Endothelial cell of umbilical vein (primary cell): ENCODE measurements at regions not wholly inside any gene's neighbourhood (a gene's known extent, or its start where the extent isn't known, plus 50 kb on each side); places are given as distances from the start of the nearest gene placed in this dataset.

Source experiments
- BruUV-seq: library from RNA; stranded (reverse); fragments of 400-500 nt; replicated peaks from 2 replicates; lab custom pipeline; 2021; lab: Mats Ljungman, UMichigan
- CTCF ChIA-PET: fragments of 300-600, 350-600 bp; sonication (Branson Sonifier 250); formaldehyde crosslinking; loops from one replicate; lab custom pipeline; 2021; ENCODE audit warnings: antibody characterized with exemption, inconsistent platforms; lab: Charles Lee
- POLR2A ChIA-PET: fragments of 300-600, 350-600 bp; sonication (Branson Sonifier 250); formaldehyde crosslinking; loops from one replicate; lab custom pipeline; 2021; ENCODE audit warnings: antibody characterized with exemption, inconsistent platforms; lab: Charles Lee
- DNase-seq: peaks from one replicate; pipeline ENCODE4 v3.0.0-alpha.2; 2011; ENCODE audit warnings: low read depth, low spot score
- FAIRE-seq: peaks from 2 replicates; lab custom pipeline; 2011; peaks lifted over from hg19 to GRCh38; lab: Jason Lieb, UNC
- H2AFZ ChIP-seq: 2 replicates; pipeline ENCODE4 v1.6.0; 2012; ENCODE audit warnings: low read depth, low read length, control low read depth, inconsistent platforms
- H3K27ac ChIP-seq: 2 replicates; pipeline ENCODE4 v1.5.1; 2011; ENCODE audit warnings: low read depth, mild to moderate bottlenecking, control low read depth, low read length, moderate library complexity; ENCODE audit not compliant: insufficient read depth
- H3K27me3 ChIP-seq, 2 experiments: 2 replicates each; pipeline versions ENCODE4 v1.6.0 to v1.6.1; 2011; ENCODE audit warnings: low read length in 2 of 2, mixed read lengths in 1 of 2; ENCODE audit not compliant: control insufficient read depth in 2 of 2, insufficient read depth in 2 of 2
- H3K36me3 ChIP-seq, 2 experiments: 2 replicates in 1 of 2; 3 replicates in 1 of 2; pipeline ENCODE4 v1.5.1; 2011; ENCODE audit warnings: low read length in 2 of 2, mild to moderate bottlenecking in 1 of 2, moderate library complexity in 1 of 2; ENCODE audit not compliant: control insufficient read depth in 2 of 2, insufficient read depth in 2 of 2; ENCODE audit errors: extremely low read depth in 1 of 2
- H3K4me1 ChIP-seq: 3 replicates; pipeline ENCODE4 v1.5.1; 2011; ENCODE audit warnings: mild to moderate bottlenecking, low read length; ENCODE audit not compliant: control insufficient read depth, insufficient read depth; ENCODE audit errors: extremely low read depth
- H3K4me2 ChIP-seq: 2 replicates; pipeline ENCODE4 v1.6.1; 2011; ENCODE audit warnings: low read length, control low read depth, mixed read lengths; ENCODE audit not compliant: insufficient read depth
- H3K4me3 ChIP-seq, 3 experiments: fragments of 200-600 bp in 1 of 3; sonication (generic), shearing (Covaris generic) in 1 of 3; replicated peaks in 1 of 3; 2 replicates each; pipeline ENCODE4 v1.5.1; 2011 to 2016; ENCODE audit warnings: control low read depth in 3 of 3, low read length in 3 of 3, mild to moderate bottlenecking in 2 of 3, inconsistent platforms in 1 of 3, low read depth in 1 of 3, moderate library complexity in 1 of 3; ENCODE audit not compliant: insufficient read depth in 1 of 3
- H3K79me2 ChIP-seq: 2 replicates; pipeline ENCODE4 v1.6.0; 2012; ENCODE audit warnings: low read length, inconsistent platforms; ENCODE audit not compliant: control insufficient read depth, insufficient read depth
- H3K9ac ChIP-seq: replicated peaks from 2 replicates; pipeline ENCODE3; 2011; ENCODE audit warnings: low read length, control low read depth; ENCODE audit not compliant: insufficient read depth; ENCODE audit errors: extremely low read depth
- H3K9me1 ChIP-seq: replicated peaks from 3 replicates; pipeline ENCODE4 v1.6.0; 2011; ENCODE audit warnings: mild to moderate bottlenecking, low read length; ENCODE audit not compliant: control insufficient read depth, insufficient read depth; ENCODE audit errors: extremely low read depth
- H3K9me3 ChIP-seq: replicated peaks from 2 replicates; pipeline ENCODE4 v1.5.1; 2012; ENCODE audit warnings: low read length, inconsistent platforms; ENCODE audit not compliant: control insufficient read depth, insufficient read depth
- H4K20me1 ChIP-seq: replicated peaks from 2 replicates; pipeline ENCODE3; 2011; ENCODE audit warnings: mild to moderate bottlenecking, low read length; ENCODE audit not compliant: control insufficient read depth, insufficient read depth; ENCODE audit errors: extremely low read depth
- CTCF ChIP-seq, 2 donors: IDR thresholded peaks; 1 replicate in 1 of 2; 2 replicates in 1 of 2; pipeline ENCODE4 v1.5.1; 2011; ENCODE audit warnings: low read length in 2 of 2, mild to moderate bottlenecking in 2 of 2, moderate library complexity in 2 of 2, control low read depth in 1 of 2, inconsistent platforms in 1 of 2, low read depth in 1 of 2; ENCODE audit not compliant: insufficient read depth in 1 of 2; ENCODE audit errors: extremely low read depth in 1 of 2
- EZH2 ChIP-seq: IDR thresholded peaks from 2 replicates; pipeline ENCODE4 v1.6.1; 2012; ENCODE audit warnings: borderline replicate concordance, low read depth, mild to moderate bottlenecking, moderate library complexity, low read length, inconsistent platforms; ENCODE audit not compliant: severe bottlenecking
- FOS ChIP-seq: IDR thresholded peaks from 2 replicates; pipeline ENCODE4 v1.6.1; 2011; ENCODE audit warnings: mild to moderate bottlenecking, low read length, moderate library complexity, borderline replicate concordance; ENCODE audit not compliant: insufficient read depth
- GATA2 ChIP-seq: IDR thresholded peaks from 2 replicates; pipeline ENCODE4 v1.7.0; 2011; ENCODE audit warnings: low read depth, mild to moderate bottlenecking, moderate library complexity, mixed read lengths, low read length; ENCODE audit not compliant: insufficient read length, insufficient read depth
- JUN ChIP-seq: IDR thresholded peaks from 2 replicates; pipeline ENCODE4 v1.6.1; 2011; ENCODE audit warnings: borderline replicate concordance, low read depth; ENCODE audit not compliant: insufficient read length, insufficient read depth
- MAX ChIP-seq: IDR thresholded peaks from 2 replicates; pipeline ENCODE4 v1.6.1; 2011; ENCODE audit not compliant: insufficient read depth, insufficient read length
- MYC ChIP-seq: IDR thresholded peaks from one replicate; pipeline ENCODE4 v1.6.1; 2011; ENCODE audit warnings: mild to moderate bottlenecking, low read depth, low read length
- POLR2A ChIP-seq: IDR thresholded peaks from 2 replicates; pipeline ENCODE4 v1.6.1; 2012; ENCODE audit warnings: low read depth, mild to moderate bottlenecking, control low read depth, low read length
- POLR2AphosphoS5 ChIP-seq: IDR thresholded peaks from 2 replicates; pipeline ENCODE4 v1.6.1; 2012; ENCODE audit warnings: low read depth, mild to moderate bottlenecking, control low read depth, low read length, moderate library complexity; ENCODE audit not compliant: insufficient read depth
- dilution Hi-C: fragments of 300-500 bp; cut with MboI; formaldehyde crosslinking; loops from one replicate; pipeline ENCODE4 v1.15.0; 2019; ENCODE audit warnings: low sequenced_read_pairs; ENCODE audit not compliant: extremely low pct_ligation_motif_present
- intact Hi-C: fragments of 100-400 bp; cut with micrococcal nuclease; formaldehyde crosslinking; loops from one replicate; pipeline ENCODE4 v1.10.0; 2022

DNA sequence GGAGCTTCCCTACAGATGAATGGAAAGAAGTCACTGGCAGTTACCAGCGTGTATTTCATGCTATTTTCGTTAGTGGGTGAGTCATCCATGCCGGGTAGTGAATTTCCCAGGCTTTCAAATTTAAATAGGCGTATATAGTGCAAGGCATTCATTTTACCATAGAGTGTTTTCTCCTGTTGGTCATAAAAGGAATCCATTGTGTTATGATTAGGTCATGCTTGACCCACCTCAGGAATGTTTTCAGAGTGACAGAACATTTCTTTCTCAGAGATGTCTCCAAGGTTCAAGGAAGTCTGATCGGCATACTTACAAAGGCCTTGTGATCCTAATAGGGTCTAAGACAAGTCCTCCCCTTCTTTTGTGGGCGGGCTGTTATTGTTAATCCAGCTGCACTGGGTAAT is 110.7 kb downstream of the AKR1D1 start:
- H3K4me2 ChIP-seq: no peak overlapping the region
- no peaks in the 10 kb centered on the region for H3K4me1 ChIP-seq
- intact Hi-C loops (loop anchor here (2.0 kb wide), 1 partner anchor 70 kb away; no protein-coding TSS in a partner anchor), dilution Hi-C loops (no loop called here)
- TF ChIP-seq FOS (no peak), POLR2A (no peak), JUN (peak; percentile 60)
- POLR2A ChIA-PET: no interaction called here
- H3K27ac ChIP-seq: peak overlapping the region; percentile 29
- H3K36me3 ChIP-seq: no peaks in the 10 kb centered on the region
- no TSS peak for BruUV-seq
- no peaks in the 10 kb centered on the region for H3K79me2 ChIP-seq
- H4K20me1 ChIP-seq: no peaks in the 10 kb centered on the region
- no peak overlapping the region for H3K4me3 ChIP-seq
- CTCF ChIA-PET: no interaction called here
- FAIRE-seq (peak; percentile 44), DNase-seq (peak; percentile 12)
- H3K27me3 ChIP-seq: no peaks in the 10 kb centered on the region
- no peak overlapping the region for H3K9ac ChIP-seq
- no peaks in the 10 kb centered on the region for H3K9me1 ChIP-seq
- H2AFZ ChIP-seq: no peak overlapping the region
- no peaks in the 10 kb centered on the region for H3K9me3 ChIP-seq

- no peak overlapping the region for H2AFZ ChIP-seq
- BruUV-seq: no TSS peak
- no peak overlapping the region for H3K4me3 ChIP-seq
- TF ChIP-seq EZH2 (no peak), MYC (no peak), POLR2A (no peak), GATA2 (no peak), FOS (no peak), MAX (no peak), JUN (no peak), CTCF (IDR thresholded peaks at IDR 0.05; ENCODE audit: extremely low read depth in 1 of 2, insufficient read depth in 1 of 2, low read depth in 1 of 2, low read length in 2 of 2) (no peak), POLR2AphosphoS5 (no peak)
- H3K27ac ChIP-seq: no peak overlapping the region
- dilution Hi-C loops (no loop called here), intact Hi-C loops (no loop called here)
- DNase-seq: no peak
- POLR2A ChIA-PET: no interaction called here
- no peaks in the 10 kb centered on the region for H3K27me3 ChIP-seq
- no peak overlapping the region for H3K9ac ChIP-seq
- H3K9me3 ChIP-seq: no peaks in the 10 kb centered on the region
- no peaks in the 10 kb centered on the region for H3K9me1 ChIP-seq
- CTCF ChIA-PET: no interaction called here
- no peaks in the 10 kb centered on the region for H4K20me1 ChIP-seq
- no peaks in the 10 kb centered on the region for H3K4me1 ChIP-seq
- no peaks in the 10 kb centered on the region for H3K79me2 ChIP-seq
- FAIRE-seq: no peak
- no peak overlapping the region for H3K4me2 ChIP-seq
- H3K36me3 ChIP-seq: no peaks in the 10 kb centered on the region
These were observed 112.1 kb downstream of the AKR1D1 start for GRCh38 chr7:138188290-138188858.
